Psoas muscle (tissue), 7 donors: ENCODE measurements at regions not wholly inside any gene's neighbourhood (a gene's known extent, or its start where the extent isn't known, plus 50 kb on each side); places are given as distances from the start of the nearest gene placed in this dataset.

Experiments used
- ATAC-seq, 4 donors: fragments of 200-7000 bp; cut with Tn5 transposase; one replicate each; pipeline ENCODE4 v1.9.1; 2020; ENCODE audit warnings: moderate library complexity in 3 of 4, mild to moderate bottlenecking in 2 of 4
- DNase-seq, 2 donors: peaks; one replicate each; pipeline ENCODE4 v3.0.0-alpha.2; 2020
- H3K27ac ChIP-seq: fragments of 200-600 bp; one replicate; pipeline ENCODE4 v1.8.0; 2022
- H3K27me3 ChIP-seq, 3 donors: fragments of 200-600 bp in 1 of 3; one replicate each; pipeline versions ENCODE4 v1.6.1 to v1.8.0; 2013 to 2022; ENCODE audit warnings: low read length in 2 of 3, mild to moderate bottlenecking in 2 of 3, moderate library complexity in 1 of 3; ENCODE audit not compliant: insufficient read depth in 3 of 3
- H3K36me3 ChIP-seq, 2 donors: fragments of 200-600 bp in 1 of 2; one replicate each; pipeline versions ENCODE4 v1.6.1 to v1.8.0; 2013 to 2022; ENCODE audit warnings: low read depth in 1 of 2, mild to moderate bottlenecking in 1 of 2, moderate library complexity in 1 of 2; ENCODE audit not compliant: insufficient read depth in 1 of 2
- H3K4me1 ChIP-seq: fragments of 200-600 bp; one replicate; pipeline ENCODE4 v1.8.0; 2022
- H3K4me3 ChIP-seq: fragments of 200-600 bp; one replicate; pipeline ENCODE4 v1.8.0; 2022; ENCODE audit warnings: mild to moderate bottlenecking
- H3K9me3 ChIP-seq: fragments of 200-600 bp; one replicate; pipeline ENCODE4 v1.8.0; 2022
- WGBS, 3 donors: extraction: QIAGEN DNeasy Blood & Tissue Kit; methylation state at CpG; one replicate each; pipeline versions ENCODE4 v1.1.6 to v1.1.7; 2013; 5-methylcytosine and 5-hydroxymethylcytosine counted together
- intact Hi-C, 2 donors: fragments of 100-400 bp; cut with DNase I; formaldehyde crosslinking; loops; one replicate each; pipeline versions ENCODE4 v1.11.0 to v1.14.2; 2022
- TF ChIP-seq, protein P1 (sequence below): fragments of 200-600 bp; IDR thresholded peaks from one replicate; pipeline ENCODE4 v1.8.0; 2022; ENCODE audit warnings: antibody characterized with exemption
- donor health status: healthy with polysubstance abuse.
- donor health status: DM: no; HTN: no; CAD: no; lungs with moderate emphysema.
- donor health status: Bipolar disorder and iron deficiency.
- donor health status: healthy.
- donor health status: DM: yes; HTN: yes; CAD: no.
- donor health status: DM: no; HTN: no; CAD: no.
- donor health status: DM: yes; HTN: yes; CAD: no.

DNA sequence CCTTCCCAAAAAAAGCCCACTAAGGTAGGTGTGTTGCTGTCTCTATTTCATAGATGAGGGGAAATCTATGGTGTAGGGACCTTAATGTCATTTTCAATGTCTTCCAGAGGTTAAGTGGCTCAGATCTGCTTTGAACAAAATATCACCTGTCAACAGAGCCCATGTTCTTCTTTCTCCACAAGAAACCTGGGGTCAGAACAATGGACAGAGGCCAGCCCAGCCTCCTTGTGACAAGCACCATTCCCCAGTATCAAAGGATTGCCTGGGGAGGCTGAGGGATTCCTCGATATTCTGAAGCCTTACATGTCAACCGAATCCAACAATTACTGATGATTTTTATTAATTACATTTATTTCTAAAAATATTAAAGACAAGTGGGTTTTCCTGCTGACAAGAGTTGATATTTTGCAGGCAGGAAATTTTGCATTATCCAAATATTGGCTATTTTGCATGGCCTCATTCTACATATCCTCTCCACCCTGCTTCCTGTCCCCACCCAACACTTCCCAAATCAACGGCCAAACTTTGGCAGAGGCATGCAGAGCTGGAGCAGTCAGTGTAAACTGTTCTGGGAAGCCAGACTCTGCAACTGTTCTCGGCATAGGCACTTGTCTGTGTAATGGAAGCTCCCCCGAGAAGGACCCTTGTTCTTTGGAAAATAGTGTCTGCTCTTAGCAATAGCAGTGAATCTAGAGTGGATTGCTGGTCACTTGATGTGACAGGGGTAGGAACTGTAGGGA is 281.5 kb downstream of the HS3ST3A1 start:
- H3K36me3 ChIP-seq: no peaks in the 10 kb centered on the region
- 63 to 70% (median 65%) methylated on average over 5 of the region's 5 CpGs for WGBS, 3 donors
- H3K27ac ChIP-seq: no peak overlapping the region
- DNase-seq (no peak), ATAC-seq (no peak)
- intact Hi-C loops: no loop called here
- no peaks in the 10 kb centered on the region for H3K27me3 ChIP-seq
- no peak overlapping the region for H3K4me3 ChIP-seq
- H3K9me3 ChIP-seq: no peaks in the 10 kb centered on the region
- TF ChIP-seq, protein P1, sequence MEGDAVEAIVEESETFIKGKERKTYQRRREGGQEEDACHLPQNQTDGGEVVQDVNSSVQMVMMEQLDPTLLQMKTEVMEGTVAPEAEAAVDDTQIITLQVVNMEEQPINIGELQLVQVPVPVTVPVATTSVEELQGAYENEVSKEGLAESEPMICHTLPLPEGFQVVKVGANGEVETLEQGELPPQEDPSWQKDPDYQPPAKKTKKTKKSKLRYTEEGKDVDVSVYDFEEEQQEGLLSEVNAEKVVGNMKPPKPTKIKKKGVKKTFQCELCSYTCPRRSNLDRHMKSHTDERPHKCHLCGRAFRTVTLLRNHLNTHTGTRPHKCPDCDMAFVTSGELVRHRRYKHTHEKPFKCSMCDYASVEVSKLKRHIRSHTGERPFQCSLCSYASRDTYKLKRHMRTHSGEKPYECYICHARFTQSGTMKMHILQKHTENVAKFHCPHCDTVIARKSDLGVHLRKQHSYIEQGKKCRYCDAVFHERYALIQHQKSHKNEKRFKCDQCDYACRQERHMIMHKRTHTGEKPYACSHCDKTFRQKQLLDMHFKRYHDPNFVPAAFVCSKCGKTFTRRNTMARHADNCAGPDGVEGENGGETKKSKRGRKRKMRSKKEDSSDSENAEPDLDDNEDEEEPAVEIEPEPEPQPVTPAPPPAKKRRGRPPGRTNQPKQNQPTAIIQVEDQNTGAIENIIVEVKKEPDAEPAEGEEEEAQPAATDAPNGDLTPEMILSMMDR: no peak
- no peaks in the 10 kb centered on the region for H3K4me1 ChIP-seq

DNA sequence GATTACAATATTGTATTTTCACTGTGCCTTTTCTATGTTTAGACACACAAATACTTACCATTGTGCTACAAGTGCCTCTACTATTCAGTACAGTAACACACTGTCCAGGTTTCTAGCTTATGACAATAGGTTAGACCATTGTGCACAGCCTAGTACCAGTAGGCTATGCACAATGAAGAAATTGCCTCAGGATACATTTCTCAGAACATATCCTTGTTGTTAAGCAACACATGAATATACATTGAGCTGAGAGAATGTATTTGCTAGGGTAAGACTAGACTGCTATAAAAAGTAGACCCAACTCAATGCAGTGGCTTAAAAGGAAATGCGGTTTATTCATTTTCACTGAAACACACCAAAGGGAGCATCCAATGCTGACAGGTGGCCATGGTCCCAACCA is 285.1 kb downstream of the HS3ST3A1 start:
- WGBS, 3 donors: 92 to 97% (median 97%) methylated on average over 1 of the region's 1 CpG
- H3K4me3 ChIP-seq: no peak overlapping the region

DNA sequence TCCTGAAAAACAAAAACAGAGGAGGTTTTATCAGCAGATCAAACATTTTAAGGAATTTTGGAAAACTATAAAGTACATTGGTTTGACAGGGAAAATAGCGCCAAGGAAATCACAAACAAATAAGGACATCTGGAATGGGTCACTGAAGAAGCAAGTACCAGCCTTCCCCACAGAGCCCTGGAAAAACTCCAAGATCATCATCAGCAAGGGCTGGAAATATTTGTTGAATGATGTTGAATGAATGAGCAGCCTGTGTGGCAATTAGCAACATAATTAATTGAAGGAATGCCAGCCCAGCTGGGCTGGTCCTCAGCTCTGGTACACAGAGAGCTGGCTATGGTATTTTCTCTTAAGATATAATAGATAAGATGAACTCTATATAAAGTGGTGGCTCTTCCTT is 290.4 kb downstream of the HS3ST3A1 start:
- no peaks in the 10 kb centered on the region for H3K4me1 ChIP-seq
- no peaks in the 10 kb centered on the region for H3K9me3 ChIP-seq
- H3K36me3 ChIP-seq: no peaks in the 10 kb centered on the region
- DNase-seq (no peak), ATAC-seq (no peak)
- 90 to 100% (median 92%) methylated on average over 1 of the region's 1 CpG for WGBS, 3 donors
- H3K4me3 ChIP-seq: no peak overlapping the region
- intact Hi-C loops: no loop called here
- TF ChIP-seq, protein P1: no peak
- no peaks in the 10 kb centered on the region for H3K27me3 ChIP-seq
- no peak overlapping the region for H3K27ac ChIP-seq

More for the DNA sequence above, 285.1 kb downstream of the HS3ST3A1 start:
- no peaks in the 10 kb centered on the region for H3K4me1 ChIP-seq
- H3K9me3 ChIP-seq: no peaks in the 10 kb centered on the region
- intact Hi-C loops: no loop called here
- no peak for ATAC-seq
- TF ChIP-seq, protein P1: no peak
- H3K27ac ChIP-seq: no peak overlapping the region
- no peaks in the 10 kb centered on the region for H3K36me3 ChIP-seq
- no peaks in the 10 kb centered on the region for H3K27me3 ChIP-seq
- no peak for DNase-seq

DNA sequence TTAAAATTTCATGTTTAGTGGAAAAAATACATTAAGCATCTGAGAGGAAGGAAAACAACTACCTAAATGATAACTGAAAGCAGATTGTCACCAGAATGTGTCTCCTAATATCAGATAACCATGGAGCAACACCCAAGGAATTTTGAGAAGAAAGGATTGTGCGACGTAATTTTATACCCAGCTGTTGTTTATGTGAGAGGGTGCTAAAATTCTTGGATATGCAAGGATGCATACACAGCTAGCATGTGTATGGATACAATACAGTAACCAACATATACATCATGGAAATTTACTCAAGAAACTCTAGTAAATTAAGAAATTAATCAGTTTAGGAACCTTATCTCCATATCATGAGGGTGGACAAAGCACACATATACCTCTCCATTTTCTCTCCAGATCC is 290.9 kb downstream of the HS3ST3A1 start:
- TF ChIP-seq, protein P1: no peak
- intact Hi-C loops: no loop called here
- ATAC-seq: no peak

More for the DNA sequence above, 290.9 kb downstream of the HS3ST3A1 start:
- H3K27me3 ChIP-seq: no peaks in the 10 kb centered on the region
- 0 to 95% (median 51%) methylated on average over 2 of the region's 2 CpGs for WGBS, 3 donors
- no peak overlapping the region for H3K4me3 ChIP-seq
- no peak for DNase-seq
- H3K27ac ChIP-seq: no peak overlapping the region
- no peaks in the 10 kb centered on the region for H3K4me1 ChIP-seq
- no peaks in the 10 kb centered on the region for H3K9me3 ChIP-seq
- H3K36me3 ChIP-seq: no peaks in the 10 kb centered on the region
